Stimulated activated CD4-positive, alpha-beta T cell treated with anti-CD3 and anti-CD28 coated beads, Interleukin-2, amount 100 ng/mL, for 48 hours (primary cell): ENCODE measurements at regions not wholly inside any gene's neighbourhood (a gene's known extent, or its start where the extent isn't known, plus 50 kb on each side); places are given as distances from the start of the nearest gene placed in this dataset.

Experiments
- DNase-seq, 2 donors: peaks; one replicate each; pipeline ENCODE4 v3.0.0-alpha.2; 2020

DNA sequence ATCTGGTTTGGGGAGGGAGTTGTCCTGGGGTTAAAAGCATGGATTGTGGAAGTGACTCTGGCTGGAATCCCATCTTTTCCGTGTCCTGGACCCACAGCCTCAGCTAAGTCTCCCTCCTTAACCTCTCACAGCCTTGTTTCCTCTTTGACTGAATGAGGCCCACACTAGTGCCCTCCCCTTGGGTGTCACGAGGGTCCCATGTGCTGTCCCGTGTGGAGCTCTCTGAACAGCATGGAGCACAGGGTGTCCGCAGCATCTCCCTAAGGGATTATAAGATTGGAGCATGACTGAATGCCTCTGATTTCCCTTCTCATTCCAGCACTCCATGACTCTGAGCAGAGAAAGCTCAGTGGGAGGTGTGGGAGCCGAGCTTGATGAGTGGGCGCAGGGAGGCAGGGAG, 182.5 kb downstream of the TEX29 start:
- DNase-seq = no peak

DNA sequence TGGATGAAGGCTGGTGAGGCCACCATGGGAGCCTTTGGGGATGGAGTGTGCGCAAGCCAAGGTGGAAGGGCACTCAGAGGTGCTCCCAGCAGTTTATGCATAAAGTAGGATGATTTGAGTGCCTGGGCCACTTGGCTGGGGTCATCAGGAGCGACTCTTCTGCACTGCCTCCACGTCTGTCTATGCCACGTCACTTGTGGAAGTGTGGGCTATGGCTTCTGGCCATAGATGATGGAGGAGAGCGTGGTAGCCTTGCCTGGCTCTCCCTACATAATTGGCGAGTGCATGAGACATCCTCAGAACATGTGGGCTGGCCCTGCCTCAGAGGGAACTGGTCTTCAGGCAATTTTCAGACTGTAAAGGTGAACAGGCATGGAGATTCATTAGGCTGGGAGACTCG, 182.9 kb downstream of the TEX29 start:
- no peak for DNase-seq

DNA sequence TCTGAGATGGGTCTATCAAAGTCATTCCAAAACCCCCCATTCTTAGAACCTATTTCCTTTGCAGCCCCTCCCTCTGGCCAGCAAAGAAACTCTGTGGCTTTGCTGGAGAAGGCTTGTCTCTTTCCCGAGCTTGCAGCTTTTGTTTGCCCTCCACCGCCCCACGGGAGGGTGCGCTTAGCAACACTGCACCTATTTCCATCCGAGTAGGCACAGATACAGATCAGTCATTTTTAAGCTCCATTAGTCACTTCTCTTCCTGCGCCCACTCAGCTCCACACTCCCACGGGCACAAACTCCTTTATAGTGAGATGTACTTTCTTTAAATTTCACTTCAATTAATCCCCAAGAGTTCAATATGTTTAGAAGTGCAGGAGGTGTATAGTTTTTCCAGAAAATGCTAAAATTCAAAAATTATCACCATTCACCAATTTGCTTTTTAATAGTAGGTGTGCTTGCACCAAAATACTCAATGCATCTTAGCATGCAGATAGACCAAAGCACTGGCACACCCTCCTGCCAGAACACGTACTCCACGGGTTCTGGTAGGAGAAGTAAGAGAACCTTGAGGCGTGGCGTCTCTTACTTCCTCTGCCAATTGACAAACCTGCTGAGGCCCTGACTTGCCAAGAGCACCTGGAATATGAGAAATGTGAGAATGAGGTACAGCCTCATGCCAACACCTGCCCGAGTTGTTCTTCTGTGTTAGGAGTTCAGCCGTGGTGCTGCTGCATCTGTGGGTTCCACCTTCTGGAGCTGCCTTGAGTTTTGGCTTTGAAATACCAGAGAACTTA, 183.7 kb downstream of the TEX29 start:
- DNase-seq = no peak

DNA sequence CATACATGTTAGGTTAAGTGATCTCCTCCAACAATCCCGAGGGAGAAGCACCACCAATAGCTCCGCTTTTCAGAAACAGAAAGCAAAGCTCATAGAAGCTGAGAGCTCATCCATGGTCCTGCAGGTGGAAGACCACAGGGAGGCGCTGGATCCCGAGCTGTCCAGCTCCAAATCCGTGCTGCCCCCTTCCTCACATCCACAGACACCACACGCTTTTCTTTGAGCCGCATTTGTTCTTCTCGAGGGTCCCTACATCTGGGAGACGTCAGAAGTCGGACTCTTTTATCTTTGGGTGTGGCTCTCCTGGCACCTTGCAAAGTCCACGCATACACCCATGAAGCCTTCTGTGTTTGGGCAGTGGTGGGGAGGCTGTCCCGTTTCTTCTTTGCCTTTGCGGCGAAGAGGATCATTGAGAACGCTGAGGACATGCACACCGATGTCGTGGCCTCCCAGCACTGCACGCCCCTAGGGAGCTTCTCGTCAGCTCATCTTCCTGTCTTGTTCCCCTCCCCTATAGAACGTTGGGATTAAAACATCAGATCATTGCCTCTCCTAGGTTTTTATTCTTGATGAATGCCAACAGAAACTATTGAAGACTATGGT, 184.8 kb downstream of the TEX29 start:
- no peak for DNase-seq

DNA sequence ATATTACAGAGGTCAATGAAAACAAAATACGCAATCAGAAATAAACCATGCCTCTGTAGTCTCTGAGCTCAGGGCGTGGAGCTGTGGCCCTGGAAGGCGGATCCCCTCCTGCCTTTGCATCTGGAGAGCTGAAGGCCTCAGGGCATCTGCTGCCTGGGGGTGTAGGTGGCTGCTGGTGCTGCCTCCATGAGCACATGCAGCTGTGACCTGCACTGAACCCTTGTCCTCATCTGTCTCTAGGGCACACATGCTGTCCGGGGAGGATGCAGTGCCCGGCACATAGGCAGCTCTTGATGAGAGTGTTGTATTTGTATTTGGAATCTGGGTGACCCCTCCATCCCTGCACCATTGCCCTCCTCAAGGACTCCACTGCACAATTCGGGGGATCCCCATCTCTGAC, 185.7 kb downstream of the TEX29 start:
- no peak for DNase-seq

DNA sequence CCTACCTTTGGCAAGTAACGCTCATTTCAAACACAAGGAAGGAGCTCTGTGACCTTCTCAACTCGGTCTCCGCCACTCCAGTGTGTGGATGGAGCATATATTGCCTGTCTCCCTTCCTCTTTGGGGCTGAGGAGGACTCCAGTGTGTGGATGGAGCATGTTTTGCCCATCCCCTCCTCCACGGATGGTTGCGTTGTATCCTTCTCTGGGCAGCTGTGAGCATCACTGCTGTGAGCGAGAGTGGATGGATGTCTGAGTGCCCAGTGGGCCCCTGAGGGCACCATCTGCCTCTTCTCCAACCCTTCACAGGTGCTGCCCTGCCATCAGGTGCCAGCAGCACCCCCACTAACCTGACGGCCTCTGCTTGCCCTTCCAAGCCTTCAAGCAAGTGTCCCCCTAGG, 186.2 kb downstream of the TEX29 start:
- DNase-seq = no peak

DNA sequence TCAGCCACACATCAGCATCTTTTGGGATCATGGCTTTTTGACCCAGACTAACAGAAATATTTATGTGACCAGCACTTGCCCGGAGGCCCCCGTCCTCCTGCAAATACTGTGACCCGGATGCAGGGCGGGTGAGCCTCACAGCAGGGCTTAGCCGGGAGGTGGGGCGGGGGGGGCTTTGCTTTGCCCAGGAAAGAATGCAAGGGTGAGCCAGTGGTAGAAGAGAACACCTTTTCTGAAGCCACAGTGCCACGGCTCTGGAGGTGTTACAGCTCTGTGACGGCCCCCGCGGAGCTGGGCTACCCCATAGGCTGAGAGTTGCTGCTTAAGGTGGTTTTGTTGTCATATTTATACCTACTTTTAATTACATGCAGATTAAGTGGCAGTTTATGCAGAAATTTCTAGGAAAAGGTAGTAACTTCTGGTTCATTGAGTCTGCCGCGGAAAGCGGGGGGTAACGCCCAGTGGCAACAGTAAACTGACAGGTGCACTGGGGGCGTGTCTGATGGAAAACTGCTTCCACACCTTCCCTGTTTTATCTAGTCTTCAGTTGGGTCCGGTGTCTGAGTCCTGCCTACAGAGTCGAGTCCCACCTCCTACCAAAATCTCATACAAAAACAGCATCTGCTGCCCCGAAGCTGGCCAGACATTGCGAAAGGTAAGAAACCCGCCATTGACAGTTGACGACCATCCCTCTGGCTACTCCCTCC, 187.9 kb downstream of the TEX29 start:
- no peak for DNase-seq

DNA sequence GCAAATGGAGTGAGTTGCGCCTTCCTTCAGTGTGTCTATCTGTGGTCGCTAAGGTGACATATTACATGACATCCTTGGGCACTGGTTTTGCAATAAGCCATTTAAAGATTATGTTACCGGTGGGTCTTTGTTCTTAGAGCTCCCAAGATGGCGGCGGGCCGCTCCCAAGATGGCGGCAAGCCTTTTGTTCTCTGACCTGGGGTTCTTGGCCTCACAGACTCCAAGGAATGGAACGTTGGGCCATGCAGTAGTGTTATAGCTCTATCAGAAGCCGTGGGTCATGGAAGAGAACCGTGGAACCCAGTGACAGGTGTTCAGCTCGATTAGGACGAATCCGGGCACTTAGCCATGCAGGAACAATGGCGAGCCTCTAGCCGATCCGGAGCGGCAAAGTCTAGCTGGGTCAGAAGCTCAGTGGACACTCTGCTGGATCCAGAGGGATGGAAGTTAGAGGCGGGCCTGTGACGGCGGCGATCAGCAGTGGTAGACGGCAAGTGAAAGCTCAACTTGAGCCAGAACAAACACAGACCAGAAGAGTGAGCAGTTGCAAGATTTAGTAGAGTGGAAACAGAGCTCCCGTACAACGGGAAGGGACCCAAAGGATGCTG, 188.6 kb downstream of the TEX29 start:
- no peak for DNase-seq

DNA sequence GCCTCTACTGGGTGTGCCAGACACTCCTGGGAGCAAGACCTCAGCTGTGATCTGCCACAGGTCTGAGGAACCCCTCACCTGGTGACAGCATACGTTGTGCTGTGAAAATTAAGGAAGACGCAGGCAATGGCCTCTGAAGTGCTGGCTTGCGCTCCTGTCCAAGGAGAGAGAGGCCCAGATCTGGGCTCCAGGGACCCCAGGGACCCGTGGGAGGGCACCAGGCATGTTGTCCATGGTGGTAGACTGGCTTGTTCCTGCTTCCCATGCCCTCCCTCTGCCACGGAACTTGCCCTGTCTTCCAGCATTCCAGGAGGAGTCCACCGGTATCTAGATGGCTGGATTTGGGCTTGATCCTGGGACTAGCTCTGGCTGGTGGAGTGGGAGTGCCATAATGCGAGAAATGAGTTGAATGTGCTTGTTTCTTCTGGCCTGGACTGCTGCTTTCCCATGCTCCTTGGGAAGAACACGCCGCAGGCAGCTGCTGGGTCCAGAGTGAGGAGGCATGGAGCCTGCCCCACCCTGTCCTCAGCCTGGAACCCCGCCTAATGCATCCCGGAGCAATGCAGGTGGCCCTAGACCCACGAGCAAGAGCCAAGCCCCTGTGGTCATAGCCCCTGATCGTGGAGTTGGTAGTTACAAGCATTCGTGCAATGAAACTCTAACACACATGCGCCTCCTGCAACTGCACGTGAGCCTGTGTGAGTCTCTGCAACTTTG, 190.2 kb downstream of the TEX29 start:
- no peak for DNase-seq

DNA sequence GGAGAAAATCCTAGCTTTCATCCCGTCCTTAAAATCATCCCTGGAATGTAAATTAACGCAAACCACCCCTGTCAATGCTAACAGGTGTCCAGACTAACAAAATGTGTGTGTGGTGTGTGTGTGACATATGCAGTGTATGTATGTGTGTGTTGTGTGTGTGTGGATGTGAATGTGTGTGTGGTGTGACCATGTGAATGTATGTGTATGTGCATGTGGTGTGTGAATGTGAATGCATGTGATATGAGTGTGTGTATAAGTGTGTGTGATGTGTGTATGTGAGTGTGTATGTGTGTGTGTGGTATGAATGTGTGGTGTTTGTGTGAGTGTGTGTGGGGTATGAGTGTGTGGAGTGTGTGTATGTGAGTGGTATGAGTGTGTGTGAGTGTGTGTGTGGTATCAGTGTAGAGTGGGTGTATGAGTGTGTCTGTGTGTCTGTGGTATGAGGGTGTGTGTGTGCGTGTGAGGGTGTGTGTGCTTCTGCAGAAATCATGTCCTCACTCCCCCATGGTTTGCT, 190.8 kb downstream of the TEX29 start:
- DNase-seq = no peak

DNA sequence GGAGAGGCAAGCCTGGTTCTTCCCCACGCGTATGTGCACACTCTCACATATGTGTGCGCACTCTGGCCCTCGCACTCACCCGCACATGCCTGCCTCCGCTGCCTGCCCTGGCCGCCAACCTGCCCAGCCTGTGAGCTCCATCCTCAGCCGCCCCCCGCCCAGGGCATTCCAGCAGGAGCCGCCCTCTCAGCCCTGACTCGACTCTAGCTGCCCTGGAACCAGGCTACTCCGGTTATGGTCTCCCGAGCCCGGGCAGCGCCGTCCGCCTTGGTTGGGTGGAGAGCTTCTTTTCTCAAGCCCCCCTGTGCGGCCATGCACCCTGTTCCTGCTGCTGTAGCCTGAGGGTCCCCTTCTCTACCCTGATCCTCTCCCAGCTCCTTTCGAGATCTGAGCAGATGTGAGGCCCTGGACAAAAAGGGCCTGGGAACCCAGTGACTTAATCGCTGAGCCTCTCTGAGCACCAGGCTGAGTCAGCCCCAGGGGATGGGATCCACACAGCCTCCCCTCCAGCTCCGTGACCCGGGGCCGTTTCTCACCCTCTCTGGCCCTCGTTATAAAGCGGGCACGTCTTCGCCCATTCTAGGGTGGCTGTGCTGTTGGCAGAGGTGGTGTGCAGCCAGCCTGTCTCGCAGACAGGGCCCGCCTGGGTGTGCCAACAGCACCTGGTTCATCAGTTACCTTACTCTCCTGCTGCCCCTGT, 191.5 kb downstream of the TEX29 start:
- no peak for DNase-seq

DNA sequence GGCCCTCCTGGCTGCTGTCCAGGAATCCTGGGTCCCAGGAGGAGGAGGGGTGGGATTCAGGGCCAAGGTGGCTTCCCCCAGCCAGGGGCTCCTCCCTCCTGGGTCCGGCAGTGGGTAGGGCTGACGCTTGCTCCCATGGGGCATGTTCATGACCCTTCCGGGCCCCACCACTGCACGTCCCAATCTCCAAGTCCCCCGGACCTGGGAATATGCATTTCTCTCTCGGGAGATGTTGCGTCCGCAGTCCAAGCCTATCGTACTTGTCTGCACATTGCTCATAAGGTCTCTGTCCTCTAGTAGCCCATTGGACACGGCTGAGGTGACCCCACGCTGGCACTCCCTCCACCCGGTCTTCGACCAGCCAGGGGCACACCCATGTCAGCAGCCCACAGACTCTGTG, 192.3 kb downstream of the TEX29 start:
- no peak for DNase-seq

DNA sequence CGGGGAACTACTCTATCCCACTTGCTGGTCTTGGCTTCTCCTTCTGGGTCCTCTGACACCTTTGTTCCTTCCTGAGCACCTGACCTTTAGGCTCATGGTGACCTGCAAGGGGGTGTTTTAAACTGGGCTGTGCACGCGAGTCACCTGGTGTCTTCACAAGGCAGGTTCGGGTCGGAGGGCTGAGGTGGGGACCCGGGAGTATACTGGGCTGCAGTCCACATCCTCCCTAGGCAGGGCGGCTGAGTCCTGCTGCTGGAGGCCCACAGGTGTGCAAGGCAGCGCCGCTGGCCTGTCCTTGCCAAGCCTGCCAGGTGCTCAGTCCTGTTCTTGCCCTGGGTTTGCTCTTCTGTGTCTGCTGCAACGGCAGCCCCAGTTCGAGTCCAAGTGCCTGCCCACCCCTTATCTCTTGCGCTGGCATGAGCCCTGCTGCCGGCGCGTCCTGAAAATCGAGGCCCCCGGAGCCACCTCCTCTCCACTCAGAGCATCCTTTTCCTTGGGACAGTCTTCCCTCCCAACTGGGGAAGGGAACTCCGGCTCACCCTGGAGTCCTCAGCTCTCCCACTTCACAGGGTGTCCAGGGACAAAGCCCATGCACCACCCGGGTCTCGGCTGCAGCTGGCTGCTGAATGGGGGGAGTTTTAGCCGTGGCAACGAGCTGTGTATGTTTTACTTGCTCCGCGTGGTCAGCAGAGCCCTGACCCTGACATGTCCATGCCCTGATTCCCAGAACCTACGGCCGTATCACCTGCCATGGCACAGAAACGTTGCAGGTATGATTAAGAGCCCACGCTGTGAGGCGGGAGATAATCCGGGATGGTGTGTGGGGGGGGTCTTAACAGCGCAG, 193.5 kb downstream of the TEX29 start:
- DNase-seq = no peak

DNA sequence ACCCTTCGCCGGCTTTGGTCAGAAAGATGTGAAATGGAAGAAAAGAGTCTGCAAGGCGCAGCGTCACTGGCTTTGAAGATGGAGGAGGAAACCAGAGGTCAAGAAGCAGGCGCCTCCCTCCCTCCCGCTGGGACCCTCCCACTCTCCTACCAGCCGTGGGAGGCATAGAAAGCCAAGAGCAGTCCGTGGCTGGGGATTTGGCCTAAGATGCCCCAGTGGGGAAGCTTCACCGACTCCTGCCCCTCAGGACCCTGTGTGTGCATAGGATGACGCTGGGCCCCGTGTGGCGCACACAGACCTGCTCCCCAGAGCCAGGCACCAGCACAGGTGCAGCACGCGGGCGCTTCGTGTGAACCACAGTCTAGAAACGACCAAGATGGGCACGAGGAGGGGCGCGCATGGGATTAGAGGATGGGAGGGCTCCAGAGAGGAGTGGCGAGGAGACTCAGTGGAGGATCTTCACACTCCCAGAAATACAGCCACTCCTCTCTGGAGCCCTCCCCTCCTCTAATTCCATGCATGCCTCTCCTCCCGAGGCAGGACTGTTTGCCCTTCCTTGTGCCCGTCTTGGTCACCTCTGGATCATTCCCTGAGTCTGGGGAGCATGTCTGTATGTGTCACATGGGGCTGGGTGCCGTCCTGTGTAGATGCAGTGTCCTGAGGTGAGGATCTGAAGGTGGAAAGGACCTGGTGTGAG, 194.3 kb downstream of the TEX29 start:
- DNase-seq = no peak

DNA sequence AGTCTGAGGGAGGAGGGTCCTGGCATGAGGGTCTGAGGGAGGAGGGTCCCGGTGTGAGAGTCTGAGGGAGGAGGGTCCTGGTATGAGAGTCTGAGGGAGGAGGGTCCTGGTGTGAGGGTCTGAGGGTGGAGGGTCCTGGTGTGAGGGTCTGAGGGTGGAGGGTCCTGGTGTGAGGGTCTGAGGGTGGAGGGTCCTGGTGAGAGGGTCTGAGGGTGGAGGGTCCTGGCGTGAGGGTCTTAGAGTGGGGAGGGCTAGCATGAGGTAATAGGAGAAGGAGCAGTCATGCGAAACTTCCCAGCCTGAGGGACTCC, 194.8 kb downstream of the TEX29 start:
- no peak for DNase-seq

DNA sequence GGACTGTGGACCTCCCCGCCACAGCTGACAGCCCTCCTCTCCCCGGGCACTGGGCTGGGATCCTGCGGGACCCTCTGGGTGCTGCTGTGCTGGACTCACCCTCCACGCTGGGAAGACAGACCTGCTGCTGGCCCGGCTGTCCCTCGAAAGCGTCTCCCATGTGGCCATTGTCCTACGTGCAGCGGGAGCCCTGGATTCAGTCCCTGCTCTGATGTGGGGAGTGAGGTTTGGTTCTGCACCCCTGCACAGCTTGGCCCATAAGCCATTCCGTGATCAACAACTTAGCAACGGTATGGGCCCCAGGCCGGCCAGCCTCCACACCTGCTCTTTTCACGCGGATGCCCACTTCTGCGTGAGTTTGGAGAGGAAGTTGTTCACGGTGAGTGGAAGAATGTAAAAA, 195.2 kb downstream of the TEX29 start:
- no peak for DNase-seq

DNA sequence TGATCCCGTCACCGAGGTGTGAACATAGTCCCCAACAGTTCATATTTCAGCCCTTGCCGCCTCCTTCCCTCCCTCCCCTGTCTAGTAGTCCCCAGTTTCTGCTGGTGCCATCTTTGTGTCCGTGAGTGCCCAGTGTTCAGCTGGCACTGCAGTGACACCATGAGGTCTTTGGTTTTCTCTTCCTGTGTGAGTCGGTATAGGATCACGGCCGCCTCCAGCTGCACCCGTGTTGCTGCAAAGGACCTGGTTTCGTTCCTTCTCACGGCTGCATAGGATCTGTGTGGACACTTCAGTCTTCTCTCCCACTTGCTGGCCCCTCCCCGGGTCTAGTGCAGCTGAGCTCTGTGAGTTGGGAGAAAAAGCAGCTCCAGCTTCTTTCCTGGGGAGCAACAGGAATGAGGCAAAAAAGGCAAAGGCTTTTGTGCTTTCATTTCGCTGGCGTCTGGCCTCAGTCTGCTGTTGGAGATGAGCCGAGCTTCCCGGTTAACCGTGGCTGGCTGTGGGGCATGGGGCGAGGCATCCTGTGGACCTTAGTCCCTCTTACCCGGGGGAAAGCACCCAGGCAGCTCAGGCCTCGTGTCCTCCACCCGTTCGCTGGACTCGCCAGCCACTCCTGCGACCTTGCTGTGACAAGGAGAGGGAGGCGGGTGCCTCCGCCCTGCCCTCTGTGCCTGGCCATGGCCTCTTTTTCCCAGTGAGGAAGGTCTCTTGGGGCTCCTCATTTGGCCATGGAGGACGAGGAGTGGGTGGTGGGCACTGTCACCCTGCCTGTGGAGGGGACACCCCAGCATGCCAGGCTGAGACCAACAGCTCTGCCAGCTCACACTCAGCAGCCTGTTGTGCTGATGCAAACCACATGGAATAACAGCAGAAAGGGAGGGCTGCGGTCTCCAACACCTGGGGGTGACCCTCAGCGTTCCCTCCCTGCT, 196.5 kb downstream of the TEX29 start:
- no peak for DNase-seq

DNA sequence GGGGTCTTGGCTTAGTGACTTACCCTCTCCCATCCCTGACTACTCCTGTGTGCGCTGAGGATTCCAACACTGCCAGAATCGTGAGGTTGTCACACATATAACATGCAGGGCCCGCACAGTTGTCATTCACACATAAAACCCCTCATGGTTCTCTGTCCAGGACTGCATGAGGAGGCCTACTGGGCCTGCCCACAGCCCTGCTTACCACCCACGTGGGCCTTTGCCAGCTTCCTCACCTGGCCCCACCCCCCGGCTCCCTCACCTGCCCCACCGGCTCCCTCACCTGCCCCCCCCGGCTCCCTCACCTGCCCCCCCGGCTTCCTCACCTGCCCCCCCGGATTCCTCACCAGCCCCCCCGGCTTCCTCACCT, 197.2 kb downstream of the TEX29 start:
- no peak for DNase-seq

DNA sequence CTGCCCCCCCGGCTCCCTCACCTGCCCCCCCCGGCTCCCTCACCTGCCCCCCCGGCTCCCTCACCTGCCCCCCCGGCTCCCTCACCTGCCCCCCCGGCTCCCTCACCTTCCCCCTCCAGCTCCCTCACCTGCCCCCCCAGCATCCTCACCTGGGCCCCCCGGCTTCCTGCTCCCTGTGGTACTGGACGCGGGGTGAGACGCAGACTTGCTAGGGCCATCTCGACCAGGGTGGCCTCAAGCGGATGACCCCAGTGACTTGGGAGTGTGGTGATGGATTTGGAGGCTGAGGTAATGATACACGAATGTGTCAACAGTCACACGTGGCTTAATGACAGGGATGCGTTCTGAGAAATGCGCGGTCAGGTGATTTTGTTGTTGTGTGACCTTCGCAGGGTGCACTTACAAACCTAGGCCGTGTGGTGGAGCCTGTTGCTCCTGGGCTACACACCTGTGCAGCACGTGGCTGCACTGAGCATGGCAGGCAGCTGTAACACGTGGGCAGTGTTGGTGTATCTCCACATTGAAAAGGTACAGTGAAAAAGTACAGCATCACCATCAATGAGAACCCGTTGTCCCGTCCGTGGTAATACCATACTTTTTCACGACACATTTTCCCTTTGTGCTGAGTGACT, 197.8 kb downstream of the TEX29 start:
- no peak for DNase-seq
